ENCODE measurements at regions not wholly inside any gene's neighbourhood (a gene's known extent, or its start where the extent isn't known, plus 50 kb on each side); places are given as distances from the start of the nearest gene placed in this dataset.

DNA sequence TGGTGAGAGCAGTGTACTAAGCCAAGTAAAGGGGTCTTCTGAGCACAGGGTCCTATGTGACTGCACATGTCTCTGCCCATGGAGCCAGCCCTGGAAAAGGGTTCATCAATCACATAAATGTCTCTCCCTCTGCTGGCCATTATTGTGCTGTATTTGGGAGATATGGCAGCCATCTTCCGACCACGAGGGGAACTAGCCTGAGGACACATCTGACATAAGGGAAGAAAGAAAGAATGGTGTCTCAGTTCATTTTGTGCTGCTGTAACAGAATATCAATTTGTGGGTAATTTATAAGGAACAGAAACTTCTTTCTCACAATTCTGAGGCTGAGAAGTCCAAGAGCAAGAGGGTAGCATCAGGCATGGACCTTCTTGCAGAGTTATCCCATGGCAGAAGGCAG lies 55.1 kb upstream of the GJA5 start:
- no peaks in the 10 kb centered on the region for H3K79me2 ChIP-seq (ENCODE audit: low read length)
- H2AFZ ChIP-seq (ENCODE audit: low read length): no peak overlapping the region
- no peaks in the 10 kb centered on the region for H3K4me1 ChIP-seq (ENCODE audit: low read length)
- no peak overlapping the region for H3K4me3 ChIP-seq (ENCODE audit: low read length)
- no peaks in the 10 kb centered on the region for H3F3A ChIP-seq (ENCODE audit: insufficient read depth, low read length)
- TF ChIP-seq EZH2 (optimal IDR thresholded peaks at IDR 0.05; ENCODE audit: low read depth, low read length): no peak
- no peak for TF ChIP-seq EZH2phosphoT487 (IDR thresholded peaks at IDR 0.05; ENCODE audit: low read length)
- no peak overlapping the region for H3K27ac ChIP-seq (ENCODE audit: low read length)
- H3K36me3 ChIP-seq (replicated peaks; ENCODE audit: insufficient read depth, low read length): no peaks in the 10 kb centered on the region
- no peaks in the 10 kb centered on the region for H4K20me1 ChIP-seq (ENCODE audit: insufficient read depth, low read length)
- no peaks in the 10 kb centered on the region for H3K9me3 ChIP-seq (replicated peaks; ENCODE audit: insufficient read depth, low read length)
- H3K4me2 ChIP-seq (ENCODE audit: low read depth, low read length): no peak overlapping the region
- DNase-seq: no peak
- H3K27me3 ChIP-seq (replicated peaks; ENCODE audit: insufficient read depth, low read length): no peaks in the 10 kb centered on the region
- no peaks in the 10 kb centered on the region for H3K9me2 ChIP-seq (replicated peaks; ENCODE audit: insufficient read depth, low read length)
- no peak overlapping the region for H3K9ac ChIP-seq (ENCODE audit: low read length)

DNA sequence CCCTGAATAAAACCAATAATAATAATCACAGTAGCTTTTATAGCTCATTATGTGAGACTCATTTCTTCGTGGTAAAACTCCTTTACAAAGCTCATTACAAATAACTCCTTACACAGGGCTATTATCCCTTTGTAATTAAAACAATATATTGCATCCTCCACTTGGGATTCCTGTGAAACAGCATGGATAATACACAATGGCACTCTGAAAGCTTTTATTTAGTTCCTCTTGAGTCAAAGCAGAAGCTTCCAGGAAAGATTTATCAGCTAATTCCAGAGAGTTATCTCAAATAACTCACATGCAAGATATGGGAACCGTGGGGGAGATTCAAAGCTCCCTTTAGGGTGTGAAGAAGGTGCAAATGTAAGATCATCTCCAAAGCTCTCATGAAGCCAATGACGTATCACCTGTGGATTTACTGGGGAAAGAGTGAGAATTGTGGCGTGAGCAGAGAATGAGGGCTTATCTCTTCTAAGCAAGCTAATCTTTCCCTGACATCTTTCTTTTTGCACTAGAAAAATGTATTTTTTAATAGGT lies 60.4 kb upstream of the GJA5 start:
- no peaks in the 10 kb centered on the region for H3K27me3 ChIP-seq (replicated peaks; ENCODE audit: insufficient read depth, low read length)
- no peak overlapping the region for H3K9ac ChIP-seq (ENCODE audit: low read length)
- DNase-seq: no peak
- H3K4me3 ChIP-seq (ENCODE audit: low read length): no peak overlapping the region
- H3K27ac ChIP-seq (ENCODE audit: low read length): no peak overlapping the region
- H4K20me1 ChIP-seq (ENCODE audit: insufficient read depth, low read length): no peaks in the 10 kb centered on the region
- no peak overlapping the region for H2AFZ ChIP-seq (ENCODE audit: low read length)
- H3K36me3 ChIP-seq (replicated peaks; ENCODE audit: insufficient read depth, low read length): no peaks in the 10 kb centered on the region
- TF ChIP-seq EZH2phosphoT487 (IDR thresholded peaks at IDR 0.05; ENCODE audit: low read length) (no peak), EZH2 (optimal IDR thresholded peaks at IDR 0.05; ENCODE audit: low read depth, low read length) (no peak)
- TF ChIP-seq, protein P1, sequence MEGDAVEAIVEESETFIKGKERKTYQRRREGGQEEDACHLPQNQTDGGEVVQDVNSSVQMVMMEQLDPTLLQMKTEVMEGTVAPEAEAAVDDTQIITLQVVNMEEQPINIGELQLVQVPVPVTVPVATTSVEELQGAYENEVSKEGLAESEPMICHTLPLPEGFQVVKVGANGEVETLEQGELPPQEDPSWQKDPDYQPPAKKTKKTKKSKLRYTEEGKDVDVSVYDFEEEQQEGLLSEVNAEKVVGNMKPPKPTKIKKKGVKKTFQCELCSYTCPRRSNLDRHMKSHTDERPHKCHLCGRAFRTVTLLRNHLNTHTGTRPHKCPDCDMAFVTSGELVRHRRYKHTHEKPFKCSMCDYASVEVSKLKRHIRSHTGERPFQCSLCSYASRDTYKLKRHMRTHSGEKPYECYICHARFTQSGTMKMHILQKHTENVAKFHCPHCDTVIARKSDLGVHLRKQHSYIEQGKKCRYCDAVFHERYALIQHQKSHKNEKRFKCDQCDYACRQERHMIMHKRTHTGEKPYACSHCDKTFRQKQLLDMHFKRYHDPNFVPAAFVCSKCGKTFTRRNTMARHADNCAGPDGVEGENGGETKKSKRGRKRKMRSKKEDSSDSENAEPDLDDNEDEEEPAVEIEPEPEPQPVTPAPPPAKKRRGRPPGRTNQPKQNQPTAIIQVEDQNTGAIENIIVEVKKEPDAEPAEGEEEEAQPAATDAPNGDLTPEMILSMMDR (IDR thresholded peaks at IDR 0.05; ENCODE audit: low read length): no peak
- H3K4me1 ChIP-seq (ENCODE audit: low read length): no peaks in the 10 kb centered on the region
- H3K9me3 ChIP-seq (replicated peaks; ENCODE audit: insufficient read depth, low read length): no peaks in the 10 kb centered on the region
- H3K4me2 ChIP-seq (ENCODE audit: low read depth, low read length): no peak overlapping the region
- no peaks in the 10 kb centered on the region for H3K9me2 ChIP-seq (replicated peaks; ENCODE audit: insufficient read depth, low read length)
- no peaks in the 10 kb centered on the region for H3K79me2 ChIP-seq (ENCODE audit: low read length)
- H3F3A ChIP-seq (ENCODE audit: insufficient read depth, low read length): no peaks in the 10 kb centered on the region

DNA sequence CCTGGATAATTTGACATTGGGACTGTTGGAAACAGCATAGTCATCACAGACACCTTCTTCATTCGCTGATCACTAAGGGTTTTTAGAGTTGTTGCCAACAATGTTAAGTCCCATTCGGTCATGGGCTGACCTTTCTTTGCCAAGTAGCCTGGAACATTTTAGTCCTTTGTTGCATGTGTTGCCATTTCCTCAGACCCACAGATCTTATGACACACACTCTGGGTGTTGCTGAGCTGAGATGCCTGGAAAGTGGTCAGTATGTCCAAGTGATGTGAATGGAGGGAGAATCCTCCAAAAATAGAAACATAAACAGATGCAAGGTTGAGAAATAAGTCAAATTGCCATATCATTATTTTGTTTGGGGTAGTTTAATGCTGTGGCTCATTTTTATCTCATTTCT lies 61.5 kb upstream of the GJA5 start:
- H3K4me2 ChIP-seq (ENCODE audit: low read depth, low read length): no peak overlapping the region
- DNase-seq: no peak
- H2AFZ ChIP-seq (ENCODE audit: low read length): no peak overlapping the region
- no peak overlapping the region for H3K27ac ChIP-seq (ENCODE audit: low read length)
- no peaks in the 10 kb centered on the region for H3K4me1 ChIP-seq (ENCODE audit: low read length)
- no peaks in the 10 kb centered on the region for H3K36me3 ChIP-seq (replicated peaks; ENCODE audit: insufficient read depth, low read length)
- no peaks in the 10 kb centered on the region for H3K9me3 ChIP-seq (replicated peaks; ENCODE audit: insufficient read depth, low read length)
- no peak overlapping the region for H3K9ac ChIP-seq (ENCODE audit: low read length)
- TF ChIP-seq EZH2phosphoT487 (IDR thresholded peaks at IDR 0.05; ENCODE audit: low read length) (no peak), EZH2 (optimal IDR thresholded peaks at IDR 0.05; ENCODE audit: low read depth, low read length) (no peak)
- TF ChIP-seq, protein P1 (IDR thresholded peaks at IDR 0.05; ENCODE audit: low read length): no peak
- no peak overlapping the region for H3K4me3 ChIP-seq (ENCODE audit: low read length)
- H3K79me2 ChIP-seq (ENCODE audit: low read length): no peaks in the 10 kb centered on the region
- no peaks in the 10 kb centered on the region for H4K20me1 ChIP-seq (ENCODE audit: insufficient read depth, low read length)
- no peaks in the 10 kb centered on the region for H3K27me3 ChIP-seq (replicated peaks; ENCODE audit: insufficient read depth, low read length)
- H3F3A ChIP-seq (ENCODE audit: insufficient read depth, low read length): no peaks in the 10 kb centered on the region
- H3K9me2 ChIP-seq (replicated peaks; ENCODE audit: insufficient read depth, low read length): no peaks in the 10 kb centered on the region

DNA sequence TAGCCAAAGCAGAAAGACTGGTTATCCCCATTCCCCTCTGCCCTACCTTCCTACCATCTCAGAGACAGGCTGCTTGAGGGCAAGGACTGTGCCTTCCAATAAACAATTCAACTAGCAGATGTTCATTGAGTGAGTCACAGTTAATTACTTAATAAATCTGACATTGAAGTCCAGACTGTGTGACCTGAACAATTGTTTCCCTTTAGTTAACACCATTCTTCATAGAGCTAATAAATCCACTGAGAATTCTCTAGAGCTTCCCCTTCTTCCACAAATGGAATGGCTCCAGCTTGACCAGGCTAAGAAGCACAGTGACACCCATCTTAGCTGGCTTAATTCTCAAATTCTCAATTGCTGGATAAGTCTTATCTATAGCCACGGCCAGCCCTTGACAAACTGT lies 61.9 kb upstream of the GJA5 start:
- DNase-seq: no peak
- Histone ChIP-seq H2AFZ (ENCODE audit: low read length) (no peak overlapping the region), H3K4me3 (ENCODE audit: low read length) (no peak overlapping the region), H3K79me2 (ENCODE audit: low read length) (no peaks in the 10 kb centered on the region), H3K36me3 (replicated peaks; ENCODE audit: insufficient read depth, low read length) (no peaks in the 10 kb centered on the region), H3K9me2 (replicated peaks; ENCODE audit: insufficient read depth, low read length) (no peaks in the 10 kb centered on the region), H3K4me2 (ENCODE audit: low read depth, low read length) (no peak overlapping the region), H3K9me3 (replicated peaks; ENCODE audit: insufficient read depth, low read length) (no peaks in the 10 kb centered on the region), H3K27me3 (replicated peaks; ENCODE audit: insufficient read depth, low read length) (no peaks in the 10 kb centered on the region), H4K20me1 (ENCODE audit: insufficient read depth, low read length) (no peaks in the 10 kb centered on the region), H3K4me1 (ENCODE audit: low read length) (no peaks in the 10 kb centered on the region), H3K9ac (ENCODE audit: low read length) (no peak overlapping the region), H3F3A (ENCODE audit: insufficient read depth, low read length) (no peaks in the 10 kb centered on the region), H3K27ac (ENCODE audit: low read length) (no peak overlapping the region)
- TF ChIP-seq EZH2phosphoT487 (IDR thresholded peaks at IDR 0.05; ENCODE audit: low read length): no peak
- TF ChIP-seq, protein P1 (IDR thresholded peaks at IDR 0.05; ENCODE audit: low read length): no peak
- no peak for TF ChIP-seq EZH2 (optimal IDR thresholded peaks at IDR 0.05; ENCODE audit: low read depth, low read length)
